Ishikawa (cell line): ENCODE measurements at regions not wholly inside any gene's neighbourhood (a gene's known extent, or its start where the extent isn't known, plus 50 kb on each side); places are given as distances from the start of the nearest gene placed in this dataset.

Experiments used
- EGR1 ChIP-seq: IDR thresholded peaks from 2 replicates; pipeline ENCODE4 v1.6.1; 2012
- EP300 ChIP-seq: IDR thresholded peaks from 2 replicates; pipeline ENCODE4 v1.6.1; 2012; ENCODE audit warnings: borderline replicate concordance
- FOXM1 ChIP-seq: IDR thresholded peaks from 2 replicates; pipeline ENCODE4 v1.6.1; 2012; ENCODE audit warnings: low read depth, borderline replicate concordance
- RAD21 ChIP-seq: IDR thresholded peaks from 2 replicates; pipeline ENCODE4 v1.6.1; 2012; ENCODE audit warnings: low read depth
- TAF1 ChIP-seq: IDR thresholded peaks from 2 replicates; pipeline ENCODE4 v1.6.1; 2012; ENCODE audit warnings: low read depth, mild to moderate bottlenecking
- YY1 ChIP-seq: IDR thresholded peaks from 2 replicates; pipeline ENCODE4 v1.6.1; 2012; ENCODE audit warnings: low read depth
- TF ChIP-seq, protein P1 (sequence below): IDR thresholded peaks from 2 replicates; pipeline ENCODE4 v1.6.1; 2012

DNA sequence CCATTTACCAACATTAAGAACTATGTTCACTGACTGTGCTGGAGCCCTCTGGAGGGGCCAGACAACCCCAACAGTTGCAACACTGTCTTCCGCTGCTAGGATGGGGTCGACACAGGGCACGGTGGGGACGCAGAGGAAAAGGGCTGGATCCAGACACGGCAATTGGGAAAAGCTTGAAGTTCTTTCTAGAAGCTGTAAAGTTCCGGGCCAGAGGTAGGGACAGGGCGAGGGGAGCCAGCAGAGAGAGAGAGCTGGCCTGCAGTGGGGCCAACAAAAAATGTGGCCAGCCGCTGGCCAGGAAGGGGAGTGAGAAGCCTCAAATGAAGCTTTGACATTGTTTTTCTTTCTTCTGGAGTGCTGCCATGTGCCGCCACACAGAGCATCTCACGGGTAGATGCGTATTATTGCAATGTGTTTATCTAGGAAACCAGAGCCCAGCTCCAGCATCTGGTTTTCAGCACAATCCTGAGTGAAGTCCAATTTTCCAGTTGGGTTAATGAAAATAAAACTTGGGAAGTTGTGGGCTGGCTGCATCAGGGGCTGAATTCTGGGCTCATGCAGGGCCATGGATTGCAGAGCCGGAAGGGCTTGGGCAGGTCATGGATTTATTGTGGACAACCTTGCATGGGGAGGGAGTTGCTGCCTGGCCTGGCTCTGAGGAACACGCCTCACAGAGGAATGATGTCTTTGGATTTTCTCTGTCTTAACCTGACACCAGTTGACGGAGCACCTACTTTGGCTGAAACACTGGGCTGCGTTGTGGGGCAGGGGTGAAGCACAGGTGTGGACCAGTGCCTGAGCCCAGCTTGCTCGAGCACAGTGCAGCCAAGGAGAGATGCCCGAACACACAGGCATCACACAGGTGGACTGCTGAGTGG is 67.6 kb upstream of the AMPD3 start:
- TF ChIP-seq EP300 (no peak), RAD21 (no peak), TAF1 (no peak), YY1 (no peak), FOXM1 (no peak), EGR1 (no peak)
- TF ChIP-seq, protein P1, sequence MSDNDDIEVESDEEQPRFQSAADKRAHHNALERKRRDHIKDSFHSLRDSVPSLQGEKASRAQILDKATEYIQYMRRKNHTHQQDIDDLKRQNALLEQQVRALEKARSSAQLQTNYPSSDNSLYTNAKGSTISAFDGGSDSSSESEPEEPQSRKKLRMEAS, result no peak
